ENCODE measurements at regions not wholly inside any gene's neighbourhood (a gene's known extent, or its start where the extent isn't known, plus 50 kb on each side); places are given as distances from the start of the nearest gene placed in this dataset.

- TF ChIP-seq CTCF (IDR thresholded peaks at IDR 0.05 in 4 of 5, conservative IDR thresholded peaks at IDR 0.05 in 1 of 5) (no peak), POLR2A (IDR thresholded peaks at IDR 0.05) (no peak)
Observed at GRCh38 chr9:3650994-3651622, 125.3 kb upstream of the RFX3 start.

Measured in gastrocnemius medialis (tissue), 4 donors.